ENCODE measurements at regions not wholly inside any gene's neighbourhood (a gene's known extent, or its start where the extent isn't known, plus 50 kb on each side); places are given as distances from the start of the nearest gene placed in this dataset.

- TF ChIP-seq CTCF (IDR thresholded peaks at IDR 0.05; ENCODE audit: insufficient read depth, low read length, poor library complexity, severe bottlenecking), result no peak
- no peak for TF ChIP-seq EZH2phosphoT487 (conservative IDR thresholded peaks at IDR 0.05; ENCODE audit: low read length)
These were observed 74.7 kb upstream of the MAN2A1 start for GRCh38 chr5:109614981-109615380.

Measured in SU-DHL-6 (cell line).